ENCODE measurements at regions not wholly inside any gene's neighbourhood (a gene's known extent, or its start where the extent isn't known, plus 50 kb on each side); places are given as distances from the start of the nearest gene placed in this dataset.
A peak's percentile ranks its signal among the peaks of the same experiment; 100 is the strongest.
"Not testable (repeated sequence)": the region's sequence is repeated elsewhere in the genome, so short reads cannot be mapped to it uniquely, and the experiment has no call there.

DNA sequence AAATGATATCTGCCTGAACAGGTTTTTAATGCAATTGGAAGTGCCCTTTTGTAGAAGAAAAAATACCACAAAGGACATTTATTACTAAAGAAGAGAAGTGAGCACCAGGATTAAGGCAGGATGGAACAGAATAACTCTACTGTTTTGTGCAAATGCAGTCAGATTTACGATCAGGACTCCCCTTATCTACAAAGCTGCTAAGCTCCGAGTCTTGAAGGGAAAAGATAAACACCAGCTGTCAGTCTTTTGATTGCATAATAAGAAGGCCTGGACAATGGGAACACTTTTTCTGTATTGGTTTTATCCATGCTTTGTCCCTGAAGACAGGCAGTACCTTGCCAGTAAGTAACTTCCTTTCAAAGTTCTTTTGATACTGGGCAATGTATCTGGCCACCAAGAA is 797.9 kb upstream of the SLC35B3 start:
- DNase-seq = no peak

- no peak for DNase-seq
Observed at GRCh38 chr6:9225441-9225871, 790.1 kb upstream of the SLC35B3 start.

DNA sequence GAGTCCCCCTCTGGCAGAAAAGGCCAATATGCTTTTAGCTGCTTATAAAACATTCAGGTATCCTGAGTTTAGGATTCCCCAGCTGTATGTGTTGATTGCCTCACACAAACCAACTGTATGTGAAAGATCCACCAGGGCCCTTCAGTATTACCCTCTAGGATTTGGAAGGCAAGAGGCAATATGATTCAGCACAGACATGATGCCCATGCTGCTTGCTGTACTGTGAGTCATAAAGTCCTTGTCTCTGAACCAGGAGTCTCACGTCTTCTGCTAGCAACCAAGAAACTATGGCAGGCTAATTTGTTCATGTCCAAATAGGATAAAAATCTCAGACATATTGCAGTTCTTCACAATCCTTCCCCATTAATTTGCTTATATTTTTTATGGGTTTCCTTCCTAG is 789.2 kb upstream of the SLC35B3 start:
- no peak for DNase-seq

DNA sequence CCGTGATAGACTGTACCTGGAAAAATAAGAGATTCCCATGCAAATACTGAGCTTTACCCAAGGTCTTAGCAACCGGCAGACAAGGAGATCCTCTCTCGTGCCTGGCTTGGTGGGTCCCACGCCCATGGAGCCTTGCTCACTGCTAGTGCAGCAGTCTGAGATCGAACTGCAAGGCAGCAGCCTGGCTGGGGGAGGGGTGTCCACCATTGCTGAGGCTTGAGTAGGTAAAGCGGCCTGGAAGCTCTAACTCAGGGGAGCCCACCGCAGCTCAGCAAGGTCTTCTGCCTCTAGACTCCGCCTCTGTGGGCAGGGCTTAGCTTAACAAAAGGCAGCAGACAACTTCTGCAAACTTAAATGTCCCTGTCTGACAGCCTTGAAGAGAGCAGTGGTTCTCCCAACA is 778.4 kb upstream of the SLC35B3 start:
- DNase-seq = not testable (repeated sequence)

DNA sequence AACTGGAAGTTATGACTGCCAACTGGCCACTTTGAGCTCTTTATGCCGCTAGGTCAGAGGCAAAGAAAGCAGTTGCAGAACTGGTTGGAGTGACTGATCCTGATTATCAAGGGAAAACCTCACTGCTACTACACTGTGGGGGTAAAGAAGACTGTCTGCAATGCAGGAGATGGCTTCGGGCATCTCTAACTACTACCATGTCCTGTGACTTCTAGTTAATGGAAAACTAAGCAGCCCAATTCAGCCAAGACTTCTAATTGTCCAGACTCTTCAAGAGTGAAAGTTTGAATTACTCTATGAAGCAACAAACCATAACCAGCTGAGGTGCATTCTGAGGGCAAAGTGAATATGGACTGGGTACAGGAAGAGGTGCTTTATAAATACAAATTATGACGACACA is 773.6 kb upstream of the SLC35B3 start:
- no peak for DNase-seq

GRCh38 chr6:9205645-9206044 is 770.3 kb upstream of the SLC35B3 start:
- no peak for DNase-seq

GRCh38 chr6:9204171-9204570 is 768.8 kb upstream of the SLC35B3 start:
- DNase-seq = no peak

DNA sequence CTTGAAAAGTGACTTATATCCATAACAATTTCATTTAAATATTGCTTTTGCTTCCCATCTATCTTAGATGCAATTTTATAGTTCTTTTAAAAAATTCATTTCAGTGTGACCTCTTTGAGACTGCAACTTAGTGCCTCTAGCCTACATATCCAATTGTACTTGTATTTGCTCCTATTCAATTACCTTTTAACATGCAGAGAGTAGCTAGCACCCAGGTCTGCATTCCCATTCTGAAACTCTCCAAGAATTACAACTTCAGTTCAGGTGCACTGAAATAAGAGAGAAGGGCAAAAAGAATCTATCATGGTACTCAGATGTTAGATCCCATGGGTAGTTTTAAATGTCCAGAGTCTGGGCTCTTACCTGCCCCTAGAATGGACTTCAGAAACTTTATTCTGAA is 765.4 kb upstream of the SLC35B3 start:
- no peak for DNase-seq

GRCh38 chr6:9197726-9198125 is 762.4 kb upstream of the SLC35B3 start:
- no peak for DNase-seq

- DNase-seq = no peak
Observed at GRCh38 chr6:9195322-9195721, 760.0 kb upstream of the SLC35B3 start.

DNA sequence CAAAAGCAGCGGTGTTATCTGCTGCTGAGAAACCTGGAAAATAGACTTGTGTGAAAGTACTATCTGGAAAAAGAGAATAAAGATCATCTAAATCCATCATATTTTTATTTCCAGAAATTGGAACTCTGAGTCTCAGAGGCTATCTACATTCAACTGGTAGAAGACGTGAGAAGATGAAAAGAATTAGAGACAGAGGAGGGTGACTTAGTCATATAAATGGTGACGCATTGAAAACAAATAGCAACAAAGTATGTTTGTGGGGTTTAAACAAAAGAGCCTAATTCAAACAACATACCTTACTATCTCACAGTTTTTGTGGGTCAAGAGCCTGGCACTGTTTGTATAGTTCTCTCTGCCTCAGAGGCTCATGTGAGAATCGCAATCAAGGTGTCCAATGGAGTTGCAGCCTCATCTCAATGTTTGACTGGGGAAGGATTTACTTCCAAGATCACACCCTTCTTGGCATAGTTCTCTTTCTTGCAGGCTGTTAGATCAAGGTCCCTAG is 757.1 kb upstream of the SLC35B3 start:
- DNase-seq = no peak

GRCh38 chr6:9186148-9186547 is 750.8 kb upstream of the SLC35B3 start:
- no peak for DNase-seq

GRCh38 chr6:9178071-9178470 is 742.7 kb upstream of the SLC35B3 start:
- DNase-seq = no peak

DNA sequence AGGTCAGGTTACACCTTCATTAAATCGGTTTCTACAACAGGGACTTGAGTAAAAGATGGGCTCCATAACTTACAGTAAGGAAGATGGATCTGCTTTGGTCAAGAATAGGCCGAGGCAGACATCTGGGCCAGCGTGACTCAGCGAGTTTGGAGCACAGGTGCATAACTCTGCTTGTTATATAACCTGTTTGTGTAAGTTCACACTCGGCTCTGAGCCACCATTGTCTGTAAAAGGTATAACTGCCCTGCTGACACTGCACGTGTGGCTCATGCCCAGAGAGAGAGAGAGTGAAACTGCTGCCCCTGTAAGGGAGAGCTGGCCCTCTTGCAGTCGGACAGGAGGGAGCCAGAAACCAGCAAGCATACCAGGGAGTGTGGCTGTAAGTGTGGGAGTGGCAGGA is 737.9 kb upstream of the SLC35B3 start:
- no peak for DNase-seq

GRCh38 chr6:9172096-9172495 is 736.8 kb upstream of the SLC35B3 start:
- no peak for DNase-seq

DNA sequence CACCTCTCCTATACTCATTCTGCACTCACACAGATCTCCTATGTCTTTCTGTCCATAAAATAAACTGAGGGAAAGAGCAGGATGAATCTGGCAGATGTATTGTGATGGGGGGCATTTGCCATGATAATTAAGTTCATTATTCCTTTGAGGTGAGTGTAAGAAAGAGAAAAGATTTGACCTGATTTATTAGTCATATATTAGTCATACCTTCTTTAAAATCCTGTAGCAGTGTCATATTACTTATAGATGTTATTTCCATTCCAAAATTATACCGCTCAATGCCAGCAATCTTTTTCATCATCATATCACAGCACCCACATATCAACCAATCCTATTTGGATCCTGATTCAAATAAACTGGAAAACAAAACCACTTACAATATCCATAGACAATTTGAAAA is 733.3 kb upstream of the SLC35B3 start:
- no peak for DNase-seq

GRCh38 chr6:9161731-9162130 is 726.4 kb upstream of the SLC35B3 start:
- no peak for DNase-seq

GRCh38 chr6:9159051-9159450 is 723.7 kb upstream of the SLC35B3 start:
- DNase-seq = no peak

- DNase-seq = no peak
Observed at GRCh38 chr6:9155836-9156235, 720.5 kb upstream of the SLC35B3 start.

- DNase-seq = no peak
Observed at GRCh38 chr6:9143140-9143539, 707.8 kb upstream of the SLC35B3 start.

DNA sequence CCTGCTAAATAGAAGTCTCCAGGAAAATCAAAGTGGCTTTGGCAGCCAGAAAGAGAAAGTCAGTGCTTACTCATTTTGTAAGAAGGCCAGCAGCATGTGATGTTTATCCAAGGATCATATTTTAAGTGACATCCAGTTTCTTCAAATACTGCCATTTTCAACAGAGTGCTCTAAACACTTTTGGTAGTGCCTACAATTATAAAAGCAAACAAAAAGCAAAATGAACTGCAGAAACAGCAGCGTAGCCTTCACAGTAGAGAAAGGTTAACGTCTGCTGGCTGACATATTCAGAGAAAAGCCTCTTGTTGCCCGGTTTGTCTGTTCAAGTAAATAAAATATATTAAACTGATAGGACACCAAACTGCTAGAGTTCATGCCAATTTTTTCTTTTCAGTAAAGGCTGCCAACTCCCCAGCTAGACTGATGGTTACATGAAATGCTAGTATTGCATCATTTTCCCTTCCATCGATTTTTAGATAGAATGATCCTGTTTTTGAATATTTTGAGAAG is 705.7 kb upstream of the SLC35B3 start:
- no peak for DNase-seq

DNA sequence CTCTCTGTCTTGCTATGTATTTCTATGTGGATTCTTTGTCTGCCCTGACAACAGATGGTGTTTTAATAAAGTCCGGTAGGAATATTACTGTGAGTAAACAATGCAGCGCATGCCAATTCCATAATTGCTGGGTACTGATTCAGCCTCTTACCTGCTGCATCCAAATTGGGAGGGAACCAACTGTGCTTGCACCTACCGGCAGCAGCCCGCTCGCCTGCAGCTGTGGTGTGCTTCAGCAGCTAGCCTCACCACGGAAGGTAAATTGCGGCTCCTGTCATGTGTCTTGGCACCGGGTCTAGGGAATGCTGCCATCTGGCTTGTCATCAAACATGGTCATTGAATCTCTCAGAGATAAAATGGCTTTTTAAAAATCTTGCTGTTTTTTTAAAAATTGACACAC is 704.8 kb upstream of the SLC35B3 start:
- DNase-seq = peak; percentile 71

- no peak for DNase-seq
Observed at GRCh38 chr6:9139746-9140145, 704.4 kb upstream of the SLC35B3 start.

- no peak for DNase-seq
Observed at GRCh38 chr6:9138936-9139335, 703.6 kb upstream of the SLC35B3 start.

GRCh38 chr6:9136141-9136822 is 700.9 kb upstream of the SLC35B3 start:
- no peak for DNase-seq

All from NCI-H345 (cell line).